GM23338 (cell line): ENCODE measurements at regions not wholly inside any gene's neighbourhood (a gene's known extent, or its start where the extent isn't known, plus 50 kb on each side); places are given as distances from the start of the nearest gene placed in this dataset.

Source experiments
- ATAC-seq: fragments of 200-7000 bp; cut with Tn5 transposase; 3 replicates; pipeline ENCODE4 v1.9.1; 2020
- DNase-seq: peaks from one replicate; pipeline ENCODE4 v3.0.0-alpha.2; 2015; ENCODE audit warnings: low spot score
- H2AFZ ChIP-seq: fragments of 200-600 bp; sonication (generic); 2 replicates; pipeline ENCODE4 v1.8.0; 2016; ENCODE audit warnings: antibody characterized with exemption, mild to moderate bottlenecking, moderate library complexity
- H3F3A ChIP-seq: fragments of 200-600 bp; sonication (generic); replicated peaks from 2 replicates; pipeline ENCODE4 v1.8.0; 2017; ENCODE audit warnings: antibody characterized with exemption, mixed run types, low read depth
- H3K27ac ChIP-seq: fragments of 200-600 bp; sonication (generic); 2 replicates; pipeline ENCODE4 v1.6.1; 2016; ENCODE audit warnings: low read depth
- H3K27me3 ChIP-seq: fragments of 200-600 bp; sonication (generic); 2 replicates; pipeline ENCODE4 v1.8.0; 2016; ENCODE audit warnings: mild to moderate bottlenecking, mixed run types, moderate library complexity; ENCODE audit not compliant: insufficient read depth
- H3K36me3 ChIP-seq: fragments of 200-600 bp; sonication (generic); 2 replicates; pipeline ENCODE4 v1.8.0; 2016; ENCODE audit warnings: mild to moderate bottlenecking; ENCODE audit not compliant: insufficient read depth
- H3K4me1 ChIP-seq: fragments of 200-600 bp; sonication (generic); 2 replicates; pipeline ENCODE4 v1.8.0; 2016; ENCODE audit warnings: mild to moderate bottlenecking, moderate library complexity; ENCODE audit not compliant: insufficient read depth
- H3K4me2 ChIP-seq: fragments of 200-600 bp; sonication (generic); 2 replicates; pipeline ENCODE4 v1.7.1; 2017; ENCODE audit warnings: mixed run types
- H3K4me3 ChIP-seq: fragments of 200-600 bp; sonication (generic); 2 replicates; pipeline ENCODE4 v1.6.1; 2016; ENCODE audit warnings: mixed run types
- H3K79me2 ChIP-seq: fragments of 200-600 bp; sonication (generic); replicated peaks from 2 replicates; pipeline ENCODE4 v1.8.0; 2017; ENCODE audit warnings: mild to moderate bottlenecking; ENCODE audit not compliant: insufficient read depth
- H3K9me2 ChIP-seq: fragments of 200-600 bp; sonication (generic); 2 replicates; pipeline ENCODE4 v1.8.0; 2017; ENCODE audit not compliant: insufficient read depth
- H4K20me1 ChIP-seq: fragments of 200-600 bp; sonication (generic); replicated peaks from 2 replicates; pipeline ENCODE4 v1.8.0; 2017; ENCODE audit warnings: mild to moderate bottlenecking; ENCODE audit not compliant: insufficient read depth
- H3K27ac Mint-ChIP-seq: 2 replicates; pipeline ENCODE4 v1.8.0; 2020; ENCODE audit warnings: inconsistent platforms, mild to moderate bottlenecking, moderate library complexity, mixed read lengths
- H3K27me3 Mint-ChIP-seq: 3 replicates; pipeline ENCODE4 v1.8.0; 2022; ENCODE audit warnings: low read depth, mild to moderate bottlenecking, moderate library complexity, mixed read lengths, inconsistent platforms; ENCODE audit not compliant: insufficient read depth, poor library complexity
- H3K36me3 Mint-ChIP-seq: 3 replicates; pipeline ENCODE4 v1.8.0; 2021; ENCODE audit warnings: low read depth, mild to moderate bottlenecking, inconsistent platforms, moderate library complexity, mixed read lengths
- H3K4me1 Mint-ChIP-seq: 3 replicates; pipeline ENCODE4 v1.8.0; 2020; ENCODE audit warnings: mild to moderate bottlenecking, inconsistent platforms, mixed read lengths
- H3K4me3 Mint-ChIP-seq: 3 replicates; pipeline ENCODE4 v1.8.0; 2021; ENCODE audit warnings: moderate library complexity, mild to moderate bottlenecking, inconsistent platforms, mixed read lengths
- H3K9me3 Mint-ChIP-seq: 3 replicates; pipeline ENCODE4 v1.8.0; 2020; ENCODE audit warnings: moderate library complexity, mild to moderate bottlenecking, inconsistent platforms, mixed read lengths
- CREB1 ChIP-seq: fragments of 250-450 bp; sonication (Bioruptor Pico); IDR thresholded peaks from 2 replicates; pipeline ENCODE4 v1.5.0; 2020; ENCODE audit warnings: low read depth, mild to moderate bottlenecking, moderate library complexity
- CTCF ChIP-seq, 2 experiments: fragments of 200-600 bp in 1 of 2; sonication (generic) in 1 of 2; conservative IDR thresholded peaks; 2 replicates each; pipeline versions ENCODE4 v1.5.1 to v1.6.1; 2016 to 2017; ENCODE audit warnings: antibody characterized with exemption in 2 of 2, low read depth in 2 of 2, mild to moderate bottlenecking in 2 of 2, moderate library complexity in 1 of 2
- ETS1 ChIP-seq: IDR thresholded peaks from 2 replicates; pipeline ENCODE4 v1.6.1; 2016; ENCODE audit warnings: antibody characterized with exemption
- EZH2phosphoT487 ChIP-seq: fragments of 200-600 bp; sonication (generic); IDR thresholded peaks from one replicate; pipeline ENCODE4 v1.8.1; 2018; ENCODE audit warnings: antibody characterized with exemption; ENCODE audit not compliant: unreplicated experiment
- JUNB ChIP-seq: IDR thresholded peaks from one replicate; pipeline ENCODE4 v1.6.1; 2016; ENCODE audit warnings: antibody characterized with exemption; ENCODE audit not compliant: unreplicated experiment
- NANOG ChIP-seq: IDR thresholded peaks from 2 replicates; pipeline ENCODE4 v1.6.1; 2016; ENCODE audit warnings: antibody characterized with exemption, borderline replicate concordance
- POLR2AphosphoS5 ChIP-seq: IDR thresholded peaks from 2 replicates; pipeline ENCODE4 v1.6.1; 2016; ENCODE audit warnings: antibody characterized with exemption, low read depth
- REST ChIP-seq: IDR thresholded peaks from one replicate; pipeline ENCODE4 v1.6.1; 2018; ENCODE audit warnings: antibody characterized with exemption; ENCODE audit not compliant: unreplicated experiment
- ZNF114 ChIP-seq: fragments of 250-450 bp; sonication (Bioruptor Pico); IDR thresholded peaks from 2 replicates; pipeline ENCODE4 v1.5.0; 2020; ENCODE audit warnings: mild to moderate bottlenecking, moderate library complexity
- ZNF331 ChIP-seq: fragments of 250-450 bp; sonication (Bioruptor Pico); IDR thresholded peaks from 2 replicates; pipeline ENCODE4 v1.5.0; 2020; ENCODE audit warnings: low read depth, mild to moderate bottlenecking, moderate library complexity
- ZNF462 ChIP-seq: fragments of 250-450 bp; sonication (Bioruptor Pico); IDR thresholded peaks from 2 replicates; pipeline ENCODE4 v1.5.0; 2020; ENCODE audit warnings: mild to moderate bottlenecking, moderate library complexity

- TF ChIP-seq NANOG (no peak), JUNB (no peak), EZH2phosphoT487 (no peak), CREB1 (CRISPR knock-in tag) (no peak), ETS1 (no peak), POLR2AphosphoS5 (no peak)
Observed at GRCh38 chr3:40846451-40846850, 321.7 kb downstream of the ZNF621 start (continued).

- H3K36me3 Mint-ChIP-seq = peaks cover 8% of the 10 kb centered on the region; the same call in 1 of the 3 replicates
- Histone ChIP-seq H3F3A (no peaks in the 10 kb centered on the region), H3K4me3 (no peak overlapping the region), H3K9me2 (peaks cover 15% of the 10 kb centered on the region), H4K20me1 (no peaks in the 10 kb centered on the region), H3K36me3 (no peaks in the 10 kb centered on the region; the same call in 1 of the 2 replicates), H2AFZ (peak overlapping the region; percentile 58; the same call in 1 of the 2 replicates), H3K4me2 (peak overlapping the region; percentile 58), H3K4me1 (peaks cover 38% of the 10 kb centered on the region), H3K27ac (peak overlapping the region; percentile 81; the same call in 1 of the 2 replicates), H3K79me2 (no peaks in the 10 kb centered on the region), H3K27me3 (no peaks in the 10 kb centered on the region)
- H3K9me3 Mint-ChIP-seq = peaks cover 9% of the 10 kb centered on the region
- DNase-seq (peak; percentile 88), ATAC-seq (peak; percentile 98)
- H3K27me3 Mint-ChIP-seq = no peaks in the 10 kb centered on the region
- H3K4me1 Mint-ChIP-seq = peaks cover 37% of the 10 kb centered on the region
- H3K27ac Mint-ChIP-seq = no peak overlapping the region
- H3K4me3 Mint-ChIP-seq = no peak overlapping the region
- TF ChIP-seq CTCF (conservative IDR thresholded peaks at IDR 0.05; ENCODE audit: low read depth in 2 of 2) (peak in 1 of 2 experiments; percentile 49; a peak in 2 of 4 replicates), REST (no peak), JUNB (no peak), ZNF331 (CRISPR knock-in tag) (no peak), CREB1 (CRISPR knock-in tag) (no peak), ETS1 (no peak), ZNF462 (peak; percentile 94), ZNF114 (peak; percentile 69; the same call in 1 of the 2 replicates)
Observed at GRCh38 chr3:40847551-40847992, 322.8 kb downstream of the ZNF621 start.
